HUDEP-2 (cell line): ENCODE measurements at regions not wholly inside any gene's neighbourhood (a gene's known extent, or its start where the extent isn't known, plus 50 kb on each side); places are given as distances from the start of the nearest gene placed in this dataset.
"Not testable (repeated sequence)": the region's sequence is repeated elsewhere in the genome, so short reads cannot be mapped to it uniquely, and the experiment has no call there.

ENCODE experiments used
- DNase-seq, 76 experiments: peaks; one replicate each; lab custom pipeline; 2025; ENCODE audit not compliant: unreplicated experiment in 76 of 76; lab: John Stamatoyannopoulos, UW

- no peak for DNase-seq
These were observed 306.1 kb upstream of the KIF2B start for GRCh38 chr17:53516636-53517035.

- DNase-seq = no peak
These were observed 323.4 kb upstream of the KIF2B start for GRCh38 chr17:53499277-53499676.

DNA sequence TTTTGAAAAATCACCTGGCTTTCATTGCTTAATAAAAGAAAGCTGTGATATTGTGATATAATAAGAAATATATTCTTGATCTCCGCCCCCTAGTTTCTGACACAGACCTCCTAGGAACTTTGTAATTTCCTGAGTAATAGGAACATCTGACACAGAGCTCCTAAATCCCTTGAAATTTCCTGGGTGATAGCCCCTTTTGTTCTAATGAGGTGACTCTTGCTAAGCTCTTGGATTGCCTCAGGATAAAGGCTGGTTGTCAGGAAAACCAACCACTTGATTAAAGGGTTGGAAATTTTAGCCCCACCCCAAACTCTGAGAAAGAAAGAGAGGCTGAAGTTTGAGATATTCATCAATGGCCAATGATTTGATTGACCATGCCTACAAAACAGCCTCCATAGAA is 326.4 kb upstream of the KIF2B start:
- no peak for DNase-seq

GRCh38 chr17:53492532-53492931 is 330.2 kb upstream of the KIF2B start:
- no peak for DNase-seq

DNA sequence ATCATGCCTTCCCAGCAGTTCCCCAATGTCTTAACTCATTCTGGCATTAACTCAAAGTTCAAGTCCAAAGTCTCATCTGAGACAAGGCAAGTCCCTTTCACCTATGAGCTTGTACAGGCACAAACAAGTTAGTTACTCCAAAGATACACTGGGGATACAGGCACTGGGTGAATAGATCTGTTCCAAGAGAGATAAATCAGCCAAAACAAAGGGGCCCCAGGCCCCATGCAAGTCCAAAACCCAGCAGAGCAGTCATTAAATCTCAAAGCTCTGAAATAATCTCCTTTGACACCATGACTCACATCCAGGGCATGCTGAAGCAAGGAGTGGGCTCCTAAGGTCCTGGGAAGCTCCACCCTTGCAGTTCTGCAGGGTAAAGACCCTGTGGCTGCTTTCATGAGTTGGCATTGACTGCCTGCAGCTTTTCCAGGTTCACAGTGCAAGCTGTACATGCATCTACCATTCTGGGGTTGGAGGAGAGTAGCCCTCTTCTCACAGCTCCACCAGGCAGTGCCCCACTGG is 332.2 kb upstream of the KIF2B start:
- DNase-seq = no peak

DNA sequence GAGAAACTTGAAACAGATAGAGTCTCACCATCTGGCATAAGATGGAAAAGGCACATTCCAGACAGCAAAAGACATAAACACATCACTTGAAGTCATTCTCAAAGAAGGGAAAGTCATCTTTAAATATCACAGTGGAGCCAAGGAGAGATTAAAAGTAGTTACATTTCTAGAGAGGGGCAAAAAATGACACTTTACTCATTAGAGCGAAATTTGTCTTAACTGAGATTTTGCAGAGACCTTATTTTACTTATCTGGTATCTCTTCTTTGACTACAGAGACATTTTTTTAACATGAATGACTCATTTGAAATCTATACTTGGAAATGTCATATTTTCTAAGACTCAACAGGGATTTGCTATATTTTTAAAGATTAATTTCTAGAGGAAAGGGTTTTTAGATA is 339.0 kb upstream of the KIF2B start:
- no peak for DNase-seq

DNA sequence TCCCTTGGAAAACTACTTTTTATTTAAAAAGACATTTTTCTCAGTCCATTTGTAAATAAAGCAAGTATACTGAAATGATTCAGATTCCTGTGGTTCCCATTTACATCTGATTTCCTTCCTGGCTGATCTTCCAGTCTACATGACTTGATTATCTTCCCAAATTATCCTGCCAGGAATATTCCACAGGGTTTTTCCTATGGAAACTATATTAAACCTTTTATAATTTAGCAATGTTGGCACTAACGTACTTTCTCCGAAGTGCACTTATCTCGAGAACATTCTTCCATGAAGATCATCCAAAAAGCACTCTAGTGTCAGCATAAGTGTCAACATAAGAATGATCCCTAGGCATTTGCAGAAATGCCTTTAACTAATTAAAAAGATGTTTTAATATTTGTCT is 347.7 kb upstream of the KIF2B start:
- no peak for DNase-seq

DNA sequence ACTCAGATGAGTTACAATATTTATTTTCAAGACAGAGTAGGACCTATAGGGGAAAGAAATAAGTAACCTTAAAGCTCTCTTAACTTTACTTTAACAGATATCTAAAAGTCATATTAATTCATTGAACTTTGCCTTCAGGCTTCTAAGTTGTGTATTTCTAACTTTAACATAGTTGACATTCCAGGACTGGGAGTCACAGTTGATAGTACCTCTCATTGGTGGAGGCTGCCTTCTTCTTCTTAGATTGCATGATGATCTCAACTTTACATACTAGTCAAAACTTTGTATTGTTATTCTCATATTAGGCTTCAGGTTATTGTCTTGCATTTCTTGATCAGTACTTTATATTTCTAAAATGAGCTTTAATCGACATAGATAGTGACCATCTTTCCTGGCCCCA is 350.1 kb upstream of the KIF2B start:
- no peak for DNase-seq

DNA sequence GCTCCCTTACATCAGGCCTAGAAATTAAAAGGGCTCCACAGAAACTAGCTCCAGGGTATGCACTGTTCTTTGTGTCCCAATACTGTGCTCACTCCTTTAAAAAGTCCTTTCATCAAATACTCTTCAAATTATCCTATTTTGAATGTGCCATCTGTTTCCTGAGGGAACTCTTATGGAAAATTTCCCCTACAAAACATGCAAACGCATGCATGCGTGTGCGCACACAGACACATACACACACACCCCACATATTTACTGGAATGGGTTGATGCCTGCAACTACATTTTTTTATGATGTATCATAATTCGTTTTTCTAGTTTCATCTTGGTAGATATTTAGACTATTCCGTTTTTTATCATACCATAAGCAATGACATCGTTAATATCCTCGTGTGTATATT is 351.2 kb upstream of the KIF2B start:
- no peak for DNase-seq

- no peak for DNase-seq
These were observed 352.1 kb upstream of the KIF2B start for GRCh38 chr17:53470626-53471025.

DNA sequence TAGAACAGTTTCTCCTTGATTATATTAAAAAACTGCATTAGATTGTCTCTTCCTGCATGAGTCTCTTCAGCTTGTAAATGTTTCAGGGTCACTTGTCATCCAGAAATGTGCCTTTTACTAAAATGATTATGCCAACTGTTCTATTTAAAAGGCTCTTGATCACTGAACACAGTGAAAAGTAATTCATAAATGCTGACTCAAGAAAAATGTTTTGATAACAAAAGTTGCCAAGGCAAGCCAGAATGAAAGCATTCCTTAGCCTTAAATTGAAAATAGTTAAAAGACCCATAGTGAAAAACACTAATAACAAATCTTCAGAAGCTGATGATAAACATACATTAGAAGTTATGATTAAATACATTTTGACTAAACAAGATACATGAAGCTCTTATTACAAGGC is 356.0 kb upstream of the KIF2B start:
- no peak for DNase-seq

DNA sequence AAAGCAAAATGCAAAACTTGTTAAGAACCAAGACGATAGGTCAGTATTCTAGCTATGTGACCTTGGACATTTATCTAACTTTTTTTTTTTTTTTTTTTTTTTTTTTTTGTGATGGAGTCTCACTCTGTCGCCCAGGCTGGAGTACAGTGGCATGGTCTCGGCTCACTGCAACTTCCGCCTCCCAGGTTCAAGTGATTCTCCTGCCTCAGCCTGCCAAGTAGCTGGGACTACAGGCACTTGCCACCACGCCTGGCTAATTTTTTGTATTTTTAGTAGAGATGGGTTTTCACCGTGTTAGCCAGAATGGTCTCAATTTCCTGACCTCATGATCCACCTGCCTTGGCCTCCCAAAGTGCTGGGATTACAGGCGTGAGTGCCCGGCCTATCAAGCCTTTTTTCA is 358.3 kb upstream of the KIF2B start:
- DNase-seq = not testable (repeated sequence)

- no peak for DNase-seq
These were observed 359.4 kb upstream of the KIF2B start for GRCh38 chr17:53463363-53463762.

DNA sequence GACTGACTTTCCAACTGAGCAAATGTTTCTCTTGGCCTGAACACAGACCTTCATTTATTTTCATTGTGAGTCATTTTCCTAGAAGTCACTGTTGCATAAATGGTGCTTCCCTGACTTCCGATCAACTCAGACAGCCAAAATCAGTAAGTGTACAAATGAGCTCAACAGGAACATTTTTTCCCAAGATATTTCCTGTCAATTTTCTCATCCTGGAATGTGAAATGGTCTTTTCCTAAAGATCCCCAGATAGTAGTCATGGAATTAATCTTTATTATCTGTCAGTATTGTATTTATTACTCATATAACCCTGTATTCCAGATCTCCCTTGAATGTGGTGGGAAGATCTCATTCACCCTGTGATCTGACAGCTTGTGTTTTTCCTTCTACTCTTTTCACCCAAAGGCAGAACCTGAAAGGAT is 360.3 kb upstream of the KIF2B start:
- no peak for DNase-seq

- not testable (repeated sequence) for DNase-seq
These were observed 366.8 kb upstream of the KIF2B start for GRCh38 chr17:53455943-53456342.

DNA sequence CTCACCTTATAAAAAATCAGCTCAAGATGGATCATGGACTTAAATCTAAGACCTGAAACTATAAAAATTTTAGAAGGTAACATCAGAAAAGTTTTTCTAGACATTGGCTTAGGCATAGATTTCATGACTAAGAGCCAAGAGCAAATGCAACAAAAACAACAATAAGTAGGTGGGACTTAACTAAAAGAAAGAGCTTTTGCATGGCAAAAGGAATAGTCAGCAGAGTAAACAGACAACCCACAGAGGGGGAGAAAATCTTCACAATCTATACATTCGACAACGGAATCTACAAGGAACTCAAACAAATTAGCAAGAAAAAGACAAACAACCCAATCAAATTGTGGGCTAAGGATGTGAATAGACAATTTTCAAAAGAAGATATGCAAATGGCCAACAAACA is 368.4 kb upstream of the KIF2B start:
- no peak for DNase-seq

DNA sequence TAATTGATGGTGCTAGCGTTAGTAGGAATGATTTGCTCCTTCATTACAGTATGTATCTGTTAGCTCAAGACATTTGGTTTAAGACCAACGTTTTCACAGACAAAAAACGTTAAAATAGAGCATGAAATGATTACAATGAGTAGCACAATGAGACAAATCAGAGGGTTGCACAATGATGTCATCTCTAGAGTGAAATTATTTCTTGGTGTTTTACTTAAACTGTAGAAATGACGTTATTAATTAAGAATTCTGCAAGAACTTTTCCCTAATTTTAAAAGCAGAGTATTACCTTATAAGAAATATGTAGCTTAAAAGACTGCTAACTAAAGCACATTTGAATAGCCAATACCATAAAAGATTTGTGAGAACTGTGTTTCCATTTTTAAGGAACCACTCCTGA is 373.4 kb upstream of the KIF2B start:
- no peak for DNase-seq

DNA sequence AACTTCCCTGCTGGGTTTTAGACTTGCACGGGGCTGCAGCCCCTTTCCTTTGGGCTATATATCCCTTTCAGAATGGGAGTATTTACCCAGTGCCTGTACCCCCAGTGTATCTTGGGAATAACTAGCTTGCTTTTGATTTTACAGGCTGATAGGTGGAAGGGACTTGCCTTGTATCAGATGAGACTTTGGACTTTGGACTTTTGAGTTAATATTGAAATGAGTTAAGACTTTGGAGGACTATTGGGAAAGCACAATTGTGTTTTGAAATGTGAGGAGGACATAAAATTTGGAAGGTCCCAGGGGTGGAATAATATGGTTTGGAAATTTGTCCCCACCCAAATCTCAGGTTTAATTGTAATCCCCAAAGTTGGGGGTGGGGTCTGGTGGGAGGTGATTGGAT is 393.8 kb upstream of the KIF2B start:
- no peak for DNase-seq

- DNase-seq = no peak
These were observed 396.2 kb upstream of the KIF2B start for GRCh38 chr17:53426505-53426904.

DNA sequence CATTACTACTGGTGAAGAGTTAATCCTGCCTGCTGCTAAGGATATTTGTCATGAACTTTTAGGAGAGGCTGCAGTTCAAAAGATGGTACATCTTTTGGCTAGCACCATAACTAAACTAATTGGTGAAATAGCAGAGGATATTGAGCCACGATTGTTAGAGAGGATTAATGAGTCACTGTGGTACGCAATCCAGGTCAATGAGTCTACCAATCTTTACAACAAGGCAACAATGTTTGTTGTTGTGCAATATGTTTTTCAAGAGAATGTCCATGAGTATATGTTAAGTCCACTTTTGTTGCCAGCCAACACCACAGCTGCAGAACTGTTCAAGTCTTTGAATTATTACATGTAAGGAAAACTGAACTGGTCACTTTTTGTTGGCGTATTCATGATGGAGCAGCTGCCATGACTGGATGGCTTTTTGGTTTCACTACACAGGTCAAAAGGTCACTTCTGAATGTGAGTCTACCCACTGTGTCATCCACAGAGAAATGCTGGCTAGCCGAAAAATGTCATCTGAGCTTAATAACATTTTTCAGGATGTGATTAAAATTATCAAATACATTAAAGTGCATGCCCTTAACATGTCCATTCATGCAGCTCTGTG is 402.6 kb upstream of the KIF2B start:
- no peak for DNase-seq

DNA sequence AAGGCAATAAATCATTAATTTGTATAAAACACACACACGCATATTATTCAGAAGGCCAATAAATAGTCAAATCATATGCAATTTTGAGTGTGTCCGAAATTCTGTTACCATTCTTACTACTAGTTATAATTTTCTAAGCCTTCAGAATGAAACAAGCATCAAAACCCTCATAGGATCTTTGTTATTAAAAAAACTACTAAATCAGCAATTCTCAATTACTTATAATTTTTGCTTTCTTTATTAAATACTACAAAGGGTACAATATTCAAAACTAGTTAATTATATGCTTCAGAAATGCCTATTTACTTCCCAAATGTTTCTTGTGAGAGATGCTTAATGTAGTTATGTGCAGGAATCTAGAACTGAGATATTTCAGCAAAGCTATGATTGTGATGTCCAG is 413.1 kb upstream of the KIF2B start:
- no peak for DNase-seq

GRCh38 chr17:53406907-53407306 is 415.8 kb upstream of the KIF2B start:
- no peak for DNase-seq

DNA sequence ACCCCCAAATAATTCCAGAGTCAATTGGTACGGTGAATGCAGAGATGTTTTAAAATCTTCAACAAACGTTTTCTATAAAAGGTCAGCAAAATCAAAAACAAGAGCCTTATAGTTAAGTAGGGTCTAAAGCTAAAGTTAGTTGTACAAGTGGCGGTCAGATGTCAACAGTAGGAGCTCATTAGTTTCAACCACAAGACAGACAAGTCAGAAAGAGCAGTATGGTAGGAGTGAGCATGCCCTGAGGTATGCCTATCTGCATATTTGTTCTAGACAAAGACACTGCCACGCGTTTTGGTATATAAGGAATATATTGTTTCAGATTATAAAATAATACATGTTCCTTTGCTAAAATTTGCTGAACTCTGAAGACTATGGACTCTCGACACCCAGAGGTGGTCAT is 431.5 kb upstream of the KIF2B start:
- DNase-seq = no peak
